ENCODE measurements at regions not wholly inside any gene's neighbourhood (a gene's known extent, or its start where the extent isn't known, plus 50 kb on each side); places are given as distances from the start of the nearest gene placed in this dataset.

DNA sequence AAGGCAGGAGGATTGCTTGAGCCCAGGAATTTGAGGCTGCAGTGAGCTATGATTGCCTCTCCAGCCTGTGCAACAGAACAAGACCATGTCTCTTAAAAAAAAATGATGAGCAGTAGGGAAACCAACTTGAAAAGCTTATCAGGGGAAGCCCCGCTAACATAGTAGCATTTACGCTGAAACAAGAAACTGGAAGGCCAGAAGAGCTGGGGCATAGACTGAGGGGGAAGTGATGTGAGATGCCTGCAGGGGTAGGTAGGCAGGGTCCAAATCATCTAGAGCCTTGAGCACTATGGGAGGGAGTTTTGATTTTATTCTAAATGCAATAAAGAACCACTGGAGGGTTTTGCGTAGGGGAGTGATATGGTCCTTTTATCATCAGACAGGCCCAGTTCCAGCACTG, 139.3 kb downstream of the CYB561 start:
- 98 to 99% methylated on average over 3 of the region's 3 CpGs for WGBS, 2 donors
- Histone ChIP-seq H3K27ac (no peak overlapping the region), H3K4me3 (no peak overlapping the region), H3K4me1 (no peaks in the 10 kb centered on the region), H3K36me3 (no peaks in the 10 kb centered on the region), H3K27me3 (no peaks in the 10 kb centered on the region), H3K9me3 (no peaks in the 10 kb centered on the region)
- TF ChIP-seq POLR2AphosphoS5 (IDR thresholded peaks at IDR 0.05) (no peak), POLR2A (IDR thresholded peaks at IDR 0.05) (no peak), EP300 (IDR thresholded peaks at IDR 0.05) (no peak)
- TF ChIP-seq, protein P1, sequence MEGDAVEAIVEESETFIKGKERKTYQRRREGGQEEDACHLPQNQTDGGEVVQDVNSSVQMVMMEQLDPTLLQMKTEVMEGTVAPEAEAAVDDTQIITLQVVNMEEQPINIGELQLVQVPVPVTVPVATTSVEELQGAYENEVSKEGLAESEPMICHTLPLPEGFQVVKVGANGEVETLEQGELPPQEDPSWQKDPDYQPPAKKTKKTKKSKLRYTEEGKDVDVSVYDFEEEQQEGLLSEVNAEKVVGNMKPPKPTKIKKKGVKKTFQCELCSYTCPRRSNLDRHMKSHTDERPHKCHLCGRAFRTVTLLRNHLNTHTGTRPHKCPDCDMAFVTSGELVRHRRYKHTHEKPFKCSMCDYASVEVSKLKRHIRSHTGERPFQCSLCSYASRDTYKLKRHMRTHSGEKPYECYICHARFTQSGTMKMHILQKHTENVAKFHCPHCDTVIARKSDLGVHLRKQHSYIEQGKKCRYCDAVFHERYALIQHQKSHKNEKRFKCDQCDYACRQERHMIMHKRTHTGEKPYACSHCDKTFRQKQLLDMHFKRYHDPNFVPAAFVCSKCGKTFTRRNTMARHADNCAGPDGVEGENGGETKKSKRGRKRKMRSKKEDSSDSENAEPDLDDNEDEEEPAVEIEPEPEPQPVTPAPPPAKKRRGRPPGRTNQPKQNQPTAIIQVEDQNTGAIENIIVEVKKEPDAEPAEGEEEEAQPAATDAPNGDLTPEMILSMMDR (IDR thresholded peaks at IDR 0.05), result no peak
- no peak for DNase-seq
- ATAC-seq (ENCODE audit: low FRiP score in 2 of 2), result no peak

DNA sequence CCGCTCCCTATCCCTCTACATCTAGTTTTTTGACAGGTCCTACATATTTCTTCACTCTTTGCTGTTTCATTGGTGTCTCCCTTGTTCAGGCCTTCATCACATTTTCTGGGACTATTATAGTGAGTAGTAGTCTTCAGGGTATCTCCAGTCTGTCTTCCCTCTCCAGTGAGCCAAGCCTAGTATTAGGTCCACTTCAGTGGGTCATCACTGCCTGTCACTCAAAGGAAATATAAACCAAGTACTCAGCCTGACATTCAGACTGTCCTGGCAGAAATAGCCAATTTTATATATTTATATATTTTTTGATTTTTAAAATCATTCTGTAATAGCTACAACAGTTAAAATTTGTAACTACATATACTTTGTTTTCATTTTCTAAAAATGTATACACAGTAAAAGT, 137.8 kb downstream of the CYB561 start:
- no peaks in the 10 kb centered on the region for H3K4me1 ChIP-seq
- no peak overlapping the region for H3K4me3 ChIP-seq
- no peak overlapping the region for H3K27ac ChIP-seq
- 95 to 96% methylated on average over 1 of the region's 1 CpG for WGBS, 2 donors
- H3K27me3 ChIP-seq, result no peaks in the 10 kb centered on the region
- no peaks in the 10 kb centered on the region for H3K9me3 ChIP-seq
- H3K36me3 ChIP-seq, result no peaks in the 10 kb centered on the region
- no peak for DNase-seq
- TF ChIP-seq POLR2A (IDR thresholded peaks at IDR 0.05), result no peak
- no peak for ATAC-seq (ENCODE audit: low FRiP score in 2 of 2)

DNA sequence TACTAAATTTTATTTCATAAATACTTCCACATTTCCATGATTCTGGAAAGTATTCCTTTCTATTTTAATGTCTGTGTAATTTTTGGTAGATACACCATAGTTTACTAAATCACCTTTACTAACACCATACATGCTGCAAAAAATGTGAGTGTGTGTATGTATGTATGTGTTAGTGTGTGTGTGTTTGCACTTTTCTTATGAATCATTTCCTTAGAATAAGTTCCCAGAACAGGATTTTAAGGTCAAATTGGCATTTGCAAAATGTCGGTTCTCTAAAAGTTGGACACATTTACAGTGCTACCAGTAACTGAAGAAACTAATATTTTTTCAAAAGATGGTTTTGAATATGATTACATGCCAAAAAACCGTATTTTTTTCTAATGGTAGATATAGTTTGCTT, 137.1 kb downstream of the CYB561 start:
- TF ChIP-seq, protein P1 (IDR thresholded peaks at IDR 0.05), result no peak
- no peak for TF ChIP-seq POLR2A (IDR thresholded peaks at IDR 0.05)
- no peak for TF ChIP-seq POLR2AphosphoS5 (IDR thresholded peaks at IDR 0.05)
- no peak for ATAC-seq (ENCODE audit: low FRiP score in 2 of 2)
- 51 to 59% methylated on average over 2 of the region's 2 CpGs for WGBS, 2 donors

DNA sequence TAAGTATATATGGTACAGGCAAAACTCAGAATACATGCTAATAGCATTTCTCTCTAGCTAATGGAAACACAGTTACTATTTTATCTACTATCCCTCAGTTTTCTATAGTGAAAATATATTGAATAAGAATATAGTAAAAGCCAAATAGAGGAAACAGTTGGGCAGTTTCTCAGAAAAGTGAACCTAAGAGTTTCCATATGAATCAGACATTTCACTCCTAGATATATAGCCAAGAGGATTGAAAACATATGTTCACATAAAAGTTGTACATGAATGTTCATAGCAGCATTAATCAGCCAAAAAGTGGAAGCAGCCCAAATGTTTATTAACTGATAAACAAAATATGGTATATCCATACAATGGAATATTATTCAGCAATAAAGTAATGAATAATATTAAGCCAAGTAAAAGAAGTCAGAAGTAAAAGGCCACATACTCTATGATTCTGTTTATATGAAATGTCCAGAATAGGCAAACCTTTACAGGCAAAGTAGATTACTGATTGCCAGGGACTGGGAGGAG, 134.6 kb downstream of the CYB561 start:
- Histone ChIP-seq H3K9me3 (no peaks in the 10 kb centered on the region), H3K36me3 (peaks cover 0 to 14% (median 7%) of the 10 kb centered on the region in 4 donors), H3K4me1 (no peaks in the 10 kb centered on the region), H3K4me3 (no peak overlapping the region), H3K27ac (no peak overlapping the region), H3K27me3 (no peaks in the 10 kb centered on the region)
- DNase-seq (no peak), ATAC-seq (ENCODE audit: low FRiP score in 2 of 2) (no peak)
- no peak for TF ChIP-seq POLR2A (IDR thresholded peaks at IDR 0.05)
- TF ChIP-seq EP300 (IDR thresholded peaks at IDR 0.05), result no peak
- TF ChIP-seq, protein P1 (IDR thresholded peaks at IDR 0.05), result no peak
- no peak for TF ChIP-seq POLR2AphosphoS5 (IDR thresholded peaks at IDR 0.05)

More for the DNA sequence above, 137.1 kb downstream of the CYB561 start:
- H3K27ac ChIP-seq, result no peak overlapping the region
- no peaks in the 10 kb centered on the region for H3K9me3 ChIP-seq
- no peaks in the 10 kb centered on the region for H3K4me1 ChIP-seq
- DNase-seq, result no peak
- no peak overlapping the region for H3K4me3 ChIP-seq
- H3K27me3 ChIP-seq, result no peaks in the 10 kb centered on the region
- no peaks in the 10 kb centered on the region for H3K36me3 ChIP-seq

DNA sequence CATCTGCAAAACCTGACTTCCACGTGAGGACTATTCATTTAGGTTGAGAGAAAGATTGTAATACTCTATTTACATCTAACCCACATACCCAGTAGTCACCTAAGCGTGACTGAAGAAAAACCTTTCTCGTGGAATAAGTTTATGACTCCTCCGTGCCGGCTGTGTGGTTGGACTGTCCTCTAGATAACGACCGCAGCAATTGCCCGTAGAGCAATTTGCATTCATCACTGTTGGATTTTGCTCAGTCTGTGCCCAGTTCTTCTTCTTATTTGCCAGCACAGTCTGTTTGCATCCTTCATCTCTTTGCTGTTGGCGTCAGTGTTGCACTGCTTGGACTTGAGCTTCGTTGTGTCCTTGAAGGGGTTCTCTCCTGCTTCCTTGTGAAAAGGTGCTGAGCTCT, 131.3 kb downstream of the CYB561 start:
- TF ChIP-seq, protein P1 (IDR thresholded peaks at IDR 0.05), result no peak
- TF ChIP-seq POLR2AphosphoS5 (IDR thresholded peaks at IDR 0.05) (no peak), EP300 (IDR thresholded peaks at IDR 0.05) (no peak), POLR2A (IDR thresholded peaks at IDR 0.05) (no peak)
- no peak for DNase-seq

More for the DNA sequence above, 131.3 kb downstream of the CYB561 start:
- ATAC-seq (ENCODE audit: low FRiP score in 2 of 2), result no peak
- H3K27ac ChIP-seq, result no peak overlapping the region
- no peak overlapping the region for H3K4me3 ChIP-seq
- 94 to 95% methylated on average over 10 of the region's 10 CpGs for WGBS, 2 donors
- no peaks in the 10 kb centered on the region for H3K27me3 ChIP-seq
- H3K4me1 ChIP-seq, result no peaks in the 10 kb centered on the region
- peaks cover 3 to 21% (median 14%) of the 10 kb centered on the region in 4 donors for H3K36me3 ChIP-seq
- H3K9me3 ChIP-seq, result no peaks in the 10 kb centered on the region
